HG02840 (cell line): ENCODE measurements at regions not wholly inside any gene's neighbourhood (a gene's known extent, or its start where the extent isn't known, plus 50 kb on each side); places are given as distances from the start of the nearest gene placed in this dataset.
"Not testable (repeated sequence)": the region's sequence is repeated elsewhere in the genome, so short reads cannot be mapped to it uniquely, and the experiment has no call there.

Experiments
- ATAC-seq: cut with Tn5 transposase; IDR thresholded peaks from one replicate; pipeline ENCODE4 v1.9.1; 2021; ENCODE audit warnings: mild to moderate bottlenecking, moderate library complexity, moderate number of reproducible peaks; ENCODE audit not compliant: unreplicated experiment, low FRiP score

DNA sequence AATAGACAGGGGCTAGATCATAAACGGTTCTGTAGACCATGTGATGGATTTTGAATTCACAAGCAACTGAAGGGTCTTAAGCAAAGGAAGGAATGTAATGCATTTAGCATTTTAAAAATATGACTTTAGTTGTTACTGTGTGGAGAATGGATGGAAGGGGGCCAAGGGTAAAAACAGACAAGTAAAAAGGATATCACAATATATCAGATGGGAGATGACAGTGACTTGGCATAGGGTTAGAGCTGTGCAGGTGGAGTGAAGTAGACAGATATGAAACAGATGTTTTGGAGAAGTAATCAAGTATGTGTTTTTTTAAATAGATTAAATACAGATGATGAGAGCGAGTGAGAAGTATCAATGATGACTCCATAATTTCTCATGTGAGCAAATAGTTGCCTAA lies 1116.0 kb upstream of the TENM3 start:
- ATAC-seq = no peak

DNA sequence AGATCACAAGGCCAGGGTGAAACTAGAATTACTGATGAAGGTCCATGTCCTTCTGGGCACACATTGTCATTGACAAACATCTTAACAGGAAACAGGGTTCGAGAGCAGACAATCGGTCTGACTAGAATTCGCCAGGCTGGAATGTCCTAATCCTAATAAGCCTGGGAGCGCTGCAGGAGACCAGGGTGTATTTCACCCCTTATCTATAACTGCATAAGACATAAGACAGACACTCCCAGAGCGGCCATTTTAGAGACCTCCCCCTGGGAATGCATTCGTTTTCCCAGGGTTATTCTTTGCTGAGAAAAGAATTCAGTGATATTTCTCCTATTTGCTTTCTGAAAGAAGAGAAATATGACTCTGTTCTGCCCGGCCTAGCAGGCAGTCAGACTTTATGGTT lies 1112.9 kb upstream of the TENM3 start:
- ATAC-seq = not testable (repeated sequence)

GRCh38 chr4:181137351-181137750 lies 1105.9 kb upstream of the TENM3 start:
- ATAC-seq = no peak

DNA sequence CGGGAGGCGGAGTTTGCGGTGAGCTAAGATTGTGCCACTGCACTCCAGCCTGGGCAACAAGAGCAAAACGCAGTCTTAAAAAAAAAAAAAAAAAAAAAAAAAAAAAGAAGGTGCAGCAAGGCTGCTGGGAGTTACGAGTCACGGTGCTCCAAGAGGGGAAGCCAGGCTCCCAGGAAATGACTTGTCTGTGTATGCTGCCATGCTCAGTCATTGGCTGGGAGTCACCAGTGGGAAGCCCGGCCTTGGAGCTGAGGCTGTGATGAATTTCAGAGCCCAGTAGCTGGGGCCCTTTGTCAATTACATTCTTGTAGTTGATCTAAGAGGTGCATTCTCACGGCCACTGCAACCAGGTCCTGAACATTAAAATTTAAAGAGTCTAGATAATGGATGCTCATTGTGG lies 1105.1 kb upstream of the TENM3 start:
- no peak for ATAC-seq

GRCh38 chr4:181140037-181140603 lies 1103.1 kb upstream of the TENM3 start:
- ATAC-seq = no peak

DNA sequence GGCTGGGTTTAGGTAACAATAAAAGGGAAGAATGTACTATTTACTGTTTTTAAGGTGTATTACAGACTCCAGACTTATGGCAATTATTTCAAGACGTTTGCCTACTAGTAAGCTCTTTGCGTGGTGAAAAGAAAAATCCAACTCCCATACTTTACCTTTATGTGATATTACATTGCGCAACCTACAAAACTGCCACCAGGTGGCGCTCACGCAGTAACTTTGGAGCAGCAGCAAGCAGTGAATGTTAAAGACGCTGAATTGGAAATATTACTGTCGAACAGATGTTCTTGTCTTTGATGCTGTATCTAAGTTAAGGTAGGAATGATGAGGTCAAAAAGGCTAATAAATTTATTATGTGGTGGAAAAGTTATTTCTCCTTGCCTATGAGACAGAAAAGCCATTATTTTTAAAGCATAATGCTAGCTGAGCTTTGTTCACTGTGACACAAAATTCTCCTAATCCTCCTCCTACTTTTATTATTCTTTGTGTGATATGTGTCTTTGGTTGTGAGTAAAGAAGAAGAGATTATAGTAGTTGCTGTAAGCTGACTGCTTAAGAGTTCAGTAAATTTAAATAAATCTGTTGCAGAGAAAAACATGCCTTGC lies 1099.8 kb upstream of the TENM3 start:
- ATAC-seq = peak; percentile 76

- ATAC-seq = no peak
These were observed 1097.2 kb upstream of the TENM3 start for GRCh38 chr4:181146051-181146450.

DNA sequence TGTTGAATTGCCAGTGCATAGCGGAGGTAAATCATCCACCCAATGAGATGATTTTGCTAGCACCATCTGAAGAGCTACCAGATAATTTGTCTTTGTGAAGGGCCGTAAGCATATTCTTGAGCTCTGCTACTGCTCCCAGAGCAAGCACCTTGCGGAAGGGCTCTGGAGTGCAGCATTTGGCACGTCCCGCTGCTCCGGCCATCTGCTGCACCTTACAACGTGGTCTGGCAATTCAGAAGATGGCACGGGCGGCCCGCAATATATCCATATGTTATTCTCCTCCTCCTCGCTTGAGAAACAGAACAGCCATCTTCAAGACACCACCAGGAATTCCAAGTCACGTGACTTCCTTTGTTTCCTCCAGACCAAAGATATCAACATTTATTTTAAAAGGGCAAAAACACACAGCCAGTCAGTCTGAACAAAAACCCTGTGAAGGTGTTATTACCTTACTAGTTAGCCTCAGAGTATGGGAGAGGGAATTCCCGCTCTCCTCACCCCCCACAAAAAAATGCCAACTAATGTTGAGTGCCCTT lies 1095.7 kb upstream of the TENM3 start:
- no peak for ATAC-seq

DNA sequence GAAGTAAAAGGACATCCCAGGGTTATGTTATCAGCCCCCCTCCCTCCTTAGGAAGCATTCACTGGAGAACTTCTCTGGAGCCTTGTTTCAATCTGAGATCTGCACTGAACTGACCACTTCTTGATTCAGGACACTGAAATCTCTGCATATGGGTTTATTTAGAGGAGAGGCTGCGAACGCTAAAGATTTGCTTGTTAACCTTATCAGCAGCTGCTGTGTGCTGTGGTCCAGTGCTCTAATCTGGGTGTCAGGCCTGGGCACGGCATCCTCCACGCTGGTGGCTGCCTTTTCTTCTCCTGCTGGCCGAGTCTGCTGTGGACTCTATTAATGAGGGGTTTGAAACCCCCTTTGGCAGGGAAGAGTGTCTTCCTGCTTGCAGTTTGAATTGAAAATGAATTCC lies 1094.7 kb upstream of the TENM3 start:
- no peak for ATAC-seq

- no peak for ATAC-seq
These were observed 1093.0 kb upstream of the TENM3 start for GRCh38 chr4:181150191-181150590.

GRCh38 chr4:181151856-181152255 lies 1091.3 kb upstream of the TENM3 start:
- ATAC-seq = no peak

GRCh38 chr4:181157647-181158046 lies 1085.6 kb upstream of the TENM3 start:
- no peak for ATAC-seq

DNA sequence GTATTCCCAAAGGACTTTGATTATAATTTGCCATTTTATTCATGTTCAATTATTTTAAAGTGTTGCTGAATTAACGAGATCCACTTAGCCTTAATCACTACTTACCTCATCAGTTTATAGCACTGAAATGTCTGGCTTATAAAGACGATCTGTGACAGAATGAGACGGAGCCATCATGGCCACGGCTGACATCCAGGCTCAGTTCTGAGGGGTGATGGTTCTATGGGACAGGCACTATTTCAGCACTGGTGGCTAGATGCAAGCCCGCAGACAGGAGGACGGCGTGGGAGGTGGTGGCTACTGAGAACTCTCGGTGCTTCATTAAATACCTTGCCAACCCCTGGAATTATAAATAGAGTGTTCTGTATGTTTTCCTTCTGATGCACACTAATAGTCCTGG lies 1084.2 kb upstream of the TENM3 start:
- no peak for ATAC-seq

DNA sequence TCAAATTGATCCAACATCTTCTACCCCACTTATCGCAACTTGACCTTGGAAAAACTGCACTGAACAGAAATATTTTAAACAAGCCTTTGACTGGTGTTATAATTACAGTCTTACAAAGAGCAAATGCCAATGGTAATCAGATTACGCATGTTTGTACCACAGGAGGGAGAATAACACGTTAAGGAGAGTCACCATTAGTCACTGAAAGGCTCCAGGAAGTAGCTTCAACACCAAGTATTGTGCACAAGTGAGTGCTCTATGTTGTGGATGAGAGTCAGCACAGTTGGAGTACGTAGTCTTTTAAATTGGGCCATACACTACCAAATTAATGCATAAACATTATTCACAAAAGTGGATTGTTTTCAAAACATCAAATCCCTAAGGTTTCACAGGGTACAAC lies 1081.5 kb upstream of the TENM3 start:
- ATAC-seq = no peak

GRCh38 chr4:181162266-181162665 lies 1080.9 kb upstream of the TENM3 start:
- no peak for ATAC-seq

DNA sequence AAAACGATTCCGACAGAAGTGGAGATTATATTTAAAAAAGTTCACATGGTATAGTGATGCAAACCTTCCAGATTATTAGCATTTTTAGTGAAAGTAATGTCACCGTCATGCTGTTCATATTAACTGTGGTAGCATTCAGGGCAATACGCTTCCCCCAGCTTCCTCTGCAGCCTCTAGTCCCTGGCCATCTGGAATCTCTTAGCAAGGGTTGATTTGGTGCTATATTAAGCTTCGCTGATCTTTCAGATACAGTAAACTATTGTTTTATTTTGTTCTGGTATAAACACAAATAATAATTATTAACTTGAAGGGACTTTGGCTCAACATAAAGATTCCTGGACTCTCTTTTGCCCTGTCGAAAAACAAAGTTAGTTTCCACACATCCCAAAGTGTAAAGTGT lies 1080.5 kb upstream of the TENM3 start:
- ATAC-seq = no peak

DNA sequence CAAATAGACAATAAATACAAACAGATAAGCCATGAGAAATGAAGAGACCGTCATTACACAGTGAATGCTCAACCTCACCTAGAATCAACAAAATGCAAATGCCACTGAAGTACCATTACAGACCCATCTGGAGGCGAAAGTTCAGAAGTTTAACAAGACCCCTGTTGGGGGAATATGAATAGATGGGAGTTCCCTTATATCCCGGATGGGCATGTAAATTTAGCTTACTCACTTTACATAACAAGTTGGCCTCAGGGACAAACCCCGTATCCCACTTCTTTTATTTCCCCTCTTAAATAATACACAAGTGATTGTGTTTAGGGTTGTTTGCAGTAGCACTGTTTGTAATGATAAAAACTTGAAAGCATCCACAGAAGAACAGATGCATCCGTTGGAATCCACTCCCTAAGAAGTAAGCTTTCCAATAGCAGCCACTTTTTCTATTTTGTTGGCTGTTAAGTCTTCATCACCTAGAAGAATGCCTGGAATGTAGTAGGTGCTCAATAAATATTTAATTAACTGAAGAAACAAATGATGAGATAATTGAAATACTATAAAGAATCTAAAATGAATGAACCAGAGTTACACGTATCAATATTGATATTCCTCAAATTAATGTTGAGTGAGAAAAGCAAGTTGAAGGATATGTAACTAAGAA lies 1076.3 kb upstream of the TENM3 start:
- no peak for ATAC-seq

GRCh38 chr4:181168011-181168805 lies 1075.0 kb upstream of the TENM3 start:
- no peak for ATAC-seq

DNA sequence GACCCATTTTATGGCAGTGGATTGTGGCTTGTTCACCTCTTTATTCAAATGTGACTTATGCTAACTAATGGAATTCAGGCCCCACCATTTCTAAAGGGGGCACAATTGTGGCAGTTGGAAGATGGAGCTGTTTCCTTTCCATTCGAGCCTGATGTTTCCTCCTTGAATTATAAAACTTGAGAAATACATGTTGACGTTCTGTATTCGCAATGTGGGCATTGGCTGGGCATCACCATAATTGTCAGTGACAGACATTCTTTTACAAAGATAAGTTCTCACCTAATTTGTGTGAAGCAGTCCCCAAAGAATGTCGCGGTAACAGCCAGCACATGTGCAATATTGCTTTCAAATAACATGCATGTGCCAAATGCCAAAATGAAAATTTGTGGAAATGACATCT lies 1070.2 kb upstream of the TENM3 start:
- no peak for ATAC-seq

DNA sequence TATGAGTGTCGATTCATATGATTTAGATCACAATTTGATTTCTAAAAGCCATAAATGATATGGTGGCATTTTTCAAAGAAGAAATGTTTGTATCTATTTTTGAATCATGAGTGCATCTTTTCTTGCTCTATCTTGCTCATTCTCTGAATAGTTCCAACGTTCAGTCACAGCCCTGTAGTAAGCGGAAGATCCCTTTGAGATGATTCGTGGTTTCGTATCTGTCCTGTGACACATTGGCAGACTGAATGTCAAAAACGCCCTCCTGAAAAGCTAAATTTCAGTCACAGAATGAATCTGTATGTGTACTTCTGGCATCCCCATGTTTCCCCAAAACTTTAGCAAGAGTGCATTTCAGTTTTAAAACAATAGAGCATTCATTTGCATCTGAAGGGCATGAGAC lies 1066.9 kb upstream of the TENM3 start:
- no peak for ATAC-seq

DNA sequence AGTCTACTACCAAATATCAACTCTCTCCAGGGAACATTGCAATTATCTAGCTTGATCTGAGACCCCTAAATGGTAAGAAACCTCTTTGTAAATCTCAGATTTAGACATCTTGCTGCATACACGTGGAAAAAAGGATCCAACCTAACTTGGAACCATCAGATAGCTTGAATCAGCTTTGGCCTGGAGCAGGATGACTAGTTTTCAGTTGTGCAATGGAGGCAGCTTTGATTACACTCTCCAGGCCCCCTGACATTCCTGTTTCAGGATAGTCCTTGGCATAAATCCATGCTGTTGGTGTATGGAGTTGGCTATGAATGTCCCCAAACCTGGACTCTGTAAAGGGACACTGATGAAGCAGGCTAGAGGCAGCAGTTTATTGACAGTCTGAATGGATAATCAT lies 1061.9 kb upstream of the TENM3 start:
- ATAC-seq = no peak
